C4-2B (cell line): ENCODE measurements at regions not wholly inside any gene's neighbourhood (a gene's known extent, or its start where the extent isn't known, plus 50 kb on each side); places are given as distances from the start of the nearest gene placed in this dataset.

Experiments used
- CTCF ChIP-seq: fragments of 450-650 bp; conservative IDR thresholded peaks from 2 replicates; pipeline ENCODE4 v1.5.1; 2017; ENCODE audit warnings: mild to moderate bottlenecking
- ZFX ChIP-seq: fragments of 450-650 bp; IDR thresholded peaks from 2 replicates; pipeline ENCODE4 v1.6.1; 2017

- TF ChIP-seq CTCF: no peak
- TF ChIP-seq ZFX: no peak
These were observed 196.8 kb downstream of the ADRA2A start for GRCh38 chr10:111273635-111274034.
